Upper lobe of right lung (tissue), 1 donor: ENCODE measurements at regions not wholly inside any gene's neighbourhood (a gene's known extent, or its start where the extent isn't known, plus 50 kb on each side); places are given as distances from the start of the nearest gene placed in this dataset.
A peak's percentile ranks its signal among the peaks of the same experiment; 100 is the strongest.

Experiments
- ATAC-seq: fragments of 200-7000 bp; cut with Tn5 transposase; one replicate; pipeline ENCODE4 v1.9.1; 2020; ENCODE audit warnings: mild to moderate bottlenecking, moderate library complexity
- DNase-seq: peaks from one replicate; pipeline ENCODE4 v3.0.0-alpha.2; 2020
- H3K27ac ChIP-seq: fragments of 200-600 bp; one replicate; pipeline ENCODE4 v1.8.0; 2022
- H3K27me3 ChIP-seq: fragments of 200-600 bp; one replicate; pipeline ENCODE4 v1.8.0; 2022; ENCODE audit warnings: mild to moderate bottlenecking
- H3K36me3 ChIP-seq: fragments of 200-600 bp; one replicate; pipeline ENCODE4 v1.8.0; 2022
- H3K4me1 ChIP-seq: fragments of 200-600 bp; one replicate; pipeline ENCODE4 v1.8.0; 2022
- H3K4me3 ChIP-seq: fragments of 200-600 bp; one replicate; pipeline ENCODE4 v1.8.0; 2022; ENCODE audit warnings: mild to moderate bottlenecking
- H3K9me3 ChIP-seq: fragments of 200-600 bp; one replicate; pipeline ENCODE4 v1.8.0; 2022
- intact Hi-C: fragments of 100-400 bp; cut with DNase I; formaldehyde crosslinking; loops from one replicate; pipeline ENCODE4 v1.11.0; 2022
- TF ChIP-seq, protein P1 (sequence below): fragments of 200-600 bp; IDR thresholded peaks from one replicate; pipeline ENCODE4 v1.8.0; 2022; ENCODE audit warnings: antibody characterized with exemption
- donor health status: DM: no; HTN: yes; CAD: no; lungs with severe emphysema.

GRCh38 chr13:75214846-75215245 lies 267.1 kb downstream of the TBC1D4 start:
- ATAC-seq (no peak), DNase-seq (no peak)
- Histone ChIP-seq H3K9me3 (no peaks in the 10 kb centered on the region), H3K4me1 (peaks cover 4% of the 10 kb centered on the region), H3K27me3 (no peaks in the 10 kb centered on the region), H3K36me3 (no peaks in the 10 kb centered on the region), H3K27ac (no peak overlapping the region), H3K4me3 (no peak overlapping the region)
- intact Hi-C loops, result no loop called here
- TF ChIP-seq, protein P1, sequence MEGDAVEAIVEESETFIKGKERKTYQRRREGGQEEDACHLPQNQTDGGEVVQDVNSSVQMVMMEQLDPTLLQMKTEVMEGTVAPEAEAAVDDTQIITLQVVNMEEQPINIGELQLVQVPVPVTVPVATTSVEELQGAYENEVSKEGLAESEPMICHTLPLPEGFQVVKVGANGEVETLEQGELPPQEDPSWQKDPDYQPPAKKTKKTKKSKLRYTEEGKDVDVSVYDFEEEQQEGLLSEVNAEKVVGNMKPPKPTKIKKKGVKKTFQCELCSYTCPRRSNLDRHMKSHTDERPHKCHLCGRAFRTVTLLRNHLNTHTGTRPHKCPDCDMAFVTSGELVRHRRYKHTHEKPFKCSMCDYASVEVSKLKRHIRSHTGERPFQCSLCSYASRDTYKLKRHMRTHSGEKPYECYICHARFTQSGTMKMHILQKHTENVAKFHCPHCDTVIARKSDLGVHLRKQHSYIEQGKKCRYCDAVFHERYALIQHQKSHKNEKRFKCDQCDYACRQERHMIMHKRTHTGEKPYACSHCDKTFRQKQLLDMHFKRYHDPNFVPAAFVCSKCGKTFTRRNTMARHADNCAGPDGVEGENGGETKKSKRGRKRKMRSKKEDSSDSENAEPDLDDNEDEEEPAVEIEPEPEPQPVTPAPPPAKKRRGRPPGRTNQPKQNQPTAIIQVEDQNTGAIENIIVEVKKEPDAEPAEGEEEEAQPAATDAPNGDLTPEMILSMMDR, result no peak

GRCh38 chr13:75202981-75203380 lies 279.0 kb downstream of the TBC1D4 start:
- Histone ChIP-seq H3K9me3 (no peaks in the 10 kb centered on the region), H3K27me3 (no peaks in the 10 kb centered on the region), H3K4me1 (no peaks in the 10 kb centered on the region)

GRCh38 chr13:75197803-75198202 lies 284.2 kb downstream of the TBC1D4 start:
- no peaks in the 10 kb centered on the region for H3K4me1 ChIP-seq
- H3K27me3 ChIP-seq, result no peaks in the 10 kb centered on the region
- no peaks in the 10 kb centered on the region for H3K36me3 ChIP-seq
- intact Hi-C loops, result no loop called here
- no peak overlapping the region for H3K4me3 ChIP-seq
- DNase-seq, result no peak
- H3K27ac ChIP-seq, result no peak overlapping the region
- no peaks in the 10 kb centered on the region for H3K9me3 ChIP-seq
- ATAC-seq, result no peak
- TF ChIP-seq, protein P1, result no peak

More at GRCh38 chr13:75202981-75203380, 279.0 kb downstream of the TBC1D4 start:
- ATAC-seq, result no peak
- intact Hi-C loops, result no loop called here
- TF ChIP-seq, protein P1, result no peak
- Histone ChIP-seq H3K36me3 (no peaks in the 10 kb centered on the region), H3K4me3 (no peak overlapping the region), H3K27ac (no peak overlapping the region)
- no peak for DNase-seq

DNA sequence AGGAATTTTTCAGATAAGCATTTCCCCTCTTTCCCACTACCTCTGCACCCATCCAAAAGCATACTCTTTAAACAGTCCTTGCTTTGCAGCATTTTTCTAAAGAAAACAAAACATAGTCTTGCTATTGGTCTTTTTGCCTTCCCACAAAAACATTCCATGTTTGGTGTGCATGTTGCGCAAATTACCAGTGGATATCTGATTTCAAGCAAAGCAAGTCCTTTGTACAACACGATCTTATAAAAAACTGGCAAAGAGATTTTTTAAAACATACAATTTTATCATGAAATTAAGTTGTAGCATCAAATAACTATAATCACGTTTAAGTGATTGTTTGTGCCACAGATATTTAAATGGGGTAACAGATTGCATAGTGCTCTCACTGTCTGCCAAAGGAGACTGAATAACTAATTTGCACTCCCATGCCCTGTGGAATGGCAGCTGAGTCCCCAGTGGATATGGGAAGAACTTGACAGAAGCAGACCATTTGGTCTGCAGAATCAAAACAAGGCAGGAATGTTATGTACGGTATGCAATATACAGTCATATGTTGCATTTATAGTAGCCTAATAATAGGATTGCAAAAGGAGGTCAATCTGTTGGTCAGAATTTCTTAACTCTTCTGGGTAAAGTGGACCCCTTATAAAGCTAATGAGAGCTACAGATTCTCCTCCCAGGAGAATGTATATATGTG lies 285.7 kb downstream of the TBC1D4 start:
- Histone ChIP-seq H3K4me3 (no peak overlapping the region), H3K9me3 (no peaks in the 10 kb centered on the region), H3K36me3 (no peaks in the 10 kb centered on the region), H3K27me3 (no peaks in the 10 kb centered on the region), H3K4me1 (no peaks in the 10 kb centered on the region), H3K27ac (no peak overlapping the region)
- TF ChIP-seq, protein P1, result no peak
- DNase-seq (no peak), ATAC-seq (no peak)
- intact Hi-C loops, result no loop called here

DNA sequence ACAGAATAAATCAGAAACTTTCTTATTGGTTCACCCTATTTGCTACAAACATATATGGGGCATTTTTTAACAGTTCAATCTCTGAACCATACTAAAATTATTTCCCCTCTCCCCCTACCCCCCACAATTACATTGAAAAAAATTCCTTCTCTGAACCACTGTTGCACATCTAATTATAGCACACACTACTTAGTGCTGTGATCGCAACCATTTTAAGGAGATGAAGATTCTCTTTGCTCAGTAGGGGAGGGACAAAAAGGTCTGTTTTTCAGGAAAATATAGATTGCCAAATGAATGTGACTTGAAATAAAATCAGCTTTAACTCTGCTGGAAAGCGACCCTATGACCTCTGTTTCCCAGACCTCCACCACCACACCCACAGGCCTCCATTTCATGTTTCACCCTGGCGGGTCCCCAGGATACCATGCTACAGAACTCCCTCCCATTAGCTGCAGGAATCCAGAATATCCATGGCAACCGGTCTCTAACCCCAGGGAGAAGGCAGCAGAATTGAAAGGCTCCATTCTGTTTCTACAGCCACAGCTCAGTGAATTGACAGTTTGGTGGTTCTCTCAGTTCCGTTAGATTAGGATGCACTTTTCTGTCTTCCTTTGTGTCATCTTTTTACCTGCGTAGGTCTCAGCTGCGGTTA lies 286.3 kb downstream of the TBC1D4 start:
- Histone ChIP-seq H3K9me3 (no peaks in the 10 kb centered on the region), H3K27ac (peak overlapping the region; percentile 24), H3K4me3 (no peak overlapping the region), H3K36me3 (no peaks in the 10 kb centered on the region), H3K27me3 (no peaks in the 10 kb centered on the region), H3K4me1 (no peaks in the 10 kb centered on the region)
- intact Hi-C loops, result no loop called here
- DNase-seq, result no peak
- ATAC-seq, result no peak
- TF ChIP-seq, protein P1, result no peak
